Suppressor macrophage treated with lipopolysaccharide for 1 hour (primary cell): ENCODE measurements at regions not wholly inside any gene's neighbourhood (a gene's known extent, or its start where the extent isn't known, plus 50 kb on each side); places are given as distances from the start of the nearest gene placed in this dataset.

ENCODE experiments used
- DNase-seq, 3 donors: peaks; one replicate each; pipeline ENCODE4 v3.0.0-alpha.2; 2020 to 2022

DNA sequence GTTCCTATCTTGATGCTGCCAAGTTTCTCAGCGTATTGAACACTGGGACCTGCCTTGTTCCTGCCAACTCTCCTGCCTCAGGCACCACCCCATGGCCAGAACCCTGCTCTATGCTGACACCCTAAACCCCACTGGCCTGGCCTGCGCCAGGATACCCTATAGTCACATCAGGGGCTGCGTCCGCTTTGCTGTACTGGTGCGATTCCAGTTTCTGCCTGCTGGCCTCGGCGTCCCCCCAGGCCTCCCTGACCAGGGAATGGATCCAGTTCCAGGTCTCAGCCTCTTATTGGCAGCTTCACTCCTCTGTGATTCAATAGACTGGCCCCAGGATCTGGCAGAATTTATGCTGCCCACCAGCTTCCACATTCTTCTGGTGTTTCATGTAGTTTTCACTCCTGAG is 55.0 kb downstream of the GPR6 start:
- DNase-seq, result no peak

GRCh38 chr6:110033749-110034666 is 55.9 kb downstream of the GPR6 start:
- no peak for DNase-seq

DNA sequence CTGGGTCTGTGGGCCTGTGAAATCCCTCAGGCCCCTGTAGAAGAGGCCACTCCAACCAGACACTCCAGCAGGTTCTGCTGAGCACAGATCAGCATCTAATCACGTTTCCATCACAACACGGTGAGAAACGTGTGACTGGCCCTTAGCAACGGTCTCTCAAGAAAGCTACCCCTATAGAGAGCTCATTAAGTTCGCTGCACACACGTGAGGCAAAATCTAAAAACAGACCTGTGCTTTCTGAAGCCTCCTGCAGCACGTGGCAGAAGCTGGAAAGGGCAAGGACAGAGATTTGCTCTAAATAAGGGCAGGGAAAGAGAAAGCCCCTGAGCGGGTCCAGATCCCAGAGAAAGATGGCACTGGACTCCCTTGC is 56.5 kb downstream of the GPR6 start:
- DNase-seq, result no peak

- DNase-seq, result no peak
Measured at GRCh38 chr6:110035321-110035720, 57.2 kb downstream of the GPR6 start.

GRCh38 chr6:110036408-110037302 is 58.5 kb downstream of the GPR6 start:
- no peak for DNase-seq

GRCh38 chr6:110037726-110038295 is 59.7 kb downstream of the GPR6 start:
- DNase-seq, result no peak

DNA sequence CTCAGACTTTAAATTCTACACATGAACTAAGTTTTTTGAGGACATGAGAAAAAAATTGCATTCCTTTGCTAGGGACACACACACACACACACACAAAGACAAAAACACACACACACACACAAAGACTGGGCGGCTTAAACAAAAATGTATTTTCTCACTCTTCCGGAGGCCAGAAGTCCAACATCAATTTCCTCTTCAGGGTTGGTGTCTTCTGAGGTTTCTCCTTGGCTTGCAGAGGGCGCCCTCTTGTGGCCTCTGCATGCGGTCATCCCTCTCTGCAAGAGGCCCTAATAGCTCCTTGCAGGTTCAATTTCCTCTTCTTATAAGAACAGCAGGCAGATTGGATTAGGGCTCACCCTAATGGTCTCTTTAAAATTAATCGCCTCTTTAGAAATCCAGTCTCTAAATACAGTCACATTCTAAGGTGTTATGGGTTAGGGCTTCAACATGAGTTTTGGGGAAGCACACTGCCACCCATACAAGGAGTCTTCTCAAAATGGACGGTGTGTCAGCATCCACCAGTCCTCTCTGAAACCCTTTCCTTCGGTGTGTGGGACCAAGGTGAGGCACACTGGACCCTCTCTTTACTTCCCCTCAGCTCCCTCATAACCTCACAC is 61.4 kb downstream of the GPR6 start:
- peak; percentile 89 to 93 (median 92) for DNase-seq

GRCh38 chr6:110039981-110040383 is 61.9 kb downstream of the GPR6 start:
- peak; percentile 18 to 26 (median 25) for DNase-seq

DNA sequence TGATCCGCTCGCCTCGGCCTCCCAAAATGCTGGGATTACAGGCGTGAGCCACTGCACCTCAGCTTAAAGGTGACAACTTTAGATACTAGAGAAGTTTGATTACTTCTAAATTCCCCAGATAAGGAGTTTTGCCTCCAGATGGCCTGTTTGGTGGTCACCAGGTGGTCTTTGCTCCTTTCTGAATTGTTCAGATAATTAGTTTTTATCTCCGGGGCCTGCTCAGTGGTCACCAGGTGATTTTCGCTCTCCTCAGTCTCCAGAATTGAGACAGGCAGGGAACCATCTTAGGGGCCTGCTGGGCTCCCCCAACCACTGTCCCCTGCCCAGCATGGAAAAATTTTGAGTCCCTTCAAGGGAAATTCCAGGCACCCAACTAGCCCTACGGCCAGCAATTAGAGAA is 62.6 kb downstream of the GPR6 start:
- DNase-seq, result no peak

GRCh38 chr6:110041126-110041525 is 63.0 kb downstream of the GPR6 start:
- peak; percentile 3 to 37 (median 12) for DNase-seq

DNA sequence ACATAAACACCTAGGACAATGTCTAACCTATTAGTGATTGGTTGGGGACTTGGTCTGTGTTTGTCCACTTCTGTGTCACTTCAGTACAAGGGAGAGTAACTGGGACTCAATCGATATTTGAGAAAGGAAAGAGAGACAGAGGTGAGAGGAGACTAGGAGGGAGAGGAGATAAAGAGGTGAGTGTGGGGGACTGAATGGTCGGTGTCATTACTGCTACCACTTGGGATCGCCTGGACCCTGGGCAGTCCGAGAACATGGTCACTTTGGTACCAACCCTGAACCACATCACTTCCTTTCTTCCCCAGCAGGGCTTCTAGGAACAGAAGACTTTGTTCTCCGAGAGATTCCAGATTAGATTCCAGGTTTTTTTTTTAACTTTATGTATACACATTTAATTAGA is 63.7 kb downstream of the GPR6 start:
- no peak for DNase-seq

DNA sequence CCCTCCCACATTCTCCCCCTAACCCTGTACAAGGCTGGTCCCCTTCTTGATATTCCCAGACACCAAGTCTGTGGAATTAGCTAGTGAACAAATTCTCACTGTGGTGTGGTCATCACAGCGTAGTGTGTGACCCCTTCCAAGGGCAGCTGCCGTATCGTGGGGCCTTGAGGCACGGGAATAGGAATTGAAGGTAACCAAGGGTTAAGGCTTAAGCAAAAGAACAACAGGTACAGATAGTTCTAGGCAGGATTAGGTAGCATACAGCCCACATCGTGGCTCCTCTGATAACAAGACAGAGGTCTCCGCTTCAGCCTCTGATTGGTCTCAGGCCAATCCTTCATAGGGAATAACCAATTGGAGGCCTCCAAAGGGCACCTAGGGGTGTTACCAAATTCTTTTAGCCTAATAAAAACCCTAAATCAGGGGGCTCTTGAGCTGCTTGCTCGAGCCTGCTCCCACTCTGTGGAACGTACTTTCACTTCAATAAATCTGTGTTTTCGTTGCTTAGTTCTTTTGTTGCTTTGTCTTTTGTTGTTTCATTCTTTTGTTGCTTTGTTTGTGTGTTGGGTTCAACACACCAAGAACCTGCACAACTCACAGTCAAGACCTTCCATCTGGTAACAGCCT is 64.7 kb downstream of the GPR6 start:
- no peak for DNase-seq

- DNase-seq, result peak; percentile 55 to 65 (median 64)
Measured at GRCh38 chr6:110043366-110043994, 65.4 kb downstream of the GPR6 start.

DNA sequence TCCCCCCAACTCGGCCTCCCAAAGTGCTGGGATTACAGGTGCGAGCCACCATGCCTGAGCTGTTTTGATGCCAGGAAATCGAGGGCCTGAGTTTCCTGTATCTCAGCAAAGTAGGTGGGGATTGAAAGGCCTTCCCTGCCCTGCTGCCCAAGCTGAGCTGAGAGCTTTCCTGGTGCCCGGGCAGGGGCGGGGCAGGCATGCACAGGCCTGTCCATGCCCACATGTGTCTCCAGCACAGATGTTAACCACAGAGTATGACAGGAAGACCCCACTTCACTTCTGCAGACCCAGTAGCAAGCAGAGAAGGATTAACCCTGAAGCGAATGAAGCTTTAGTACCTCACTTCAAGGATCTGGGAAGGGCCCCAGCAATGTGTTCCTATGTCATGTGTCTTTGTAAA is 66.0 kb downstream of the GPR6 start:
- DNase-seq, result no peak

GRCh38 chr6:110044622-110045021 is 66.5 kb downstream of the GPR6 start:
- no peak for DNase-seq

- no peak for DNase-seq
Measured at GRCh38 chr6:110048221-110048875, 70.2 kb downstream of the GPR6 start.

GRCh38 chr6:110049696-110050439 is 71.8 kb downstream of the GPR6 start:
- no peak for DNase-seq
